Neural progenitor cell (in vitro differentiated cells): ENCODE measurements at regions not wholly inside any gene's neighbourhood (a gene's known extent, or its start where the extent isn't known, plus 50 kb on each side); places are given as distances from the start of the nearest gene placed in this dataset.
"Not testable (repeated sequence)": the region's sequence is repeated elsewhere in the genome, so short reads cannot be mapped to it uniquely, and the experiment has no call there.

ENCODE experiments used
- EZH2 ChIP-seq: fragments of 200-600 bp; sonication (generic); IDR thresholded peaks from 2 replicates; pipeline ENCODE4 v1.6.1; 2017; ENCODE audit warnings: antibody characterized with exemption, mild to moderate bottlenecking, moderate library complexity
- EZH2phosphoT487 ChIP-seq: fragments of 200-600 bp; sonication (generic); IDR thresholded peaks from 2 replicates; pipeline ENCODE4 v1.6.1; 2017; ENCODE audit warnings: antibody characterized with exemption
- TF ChIP-seq, protein P1 (sequence below): fragments of 200-600 bp; sonication (generic); IDR thresholded peaks from 2 replicates; pipeline ENCODE4 v1.5.1; 2017; ENCODE audit warnings: antibody characterized with exemption, mild to moderate bottlenecking

GRCh38 chr10:38402442-38403346, 308.6 kb downstream of the ZNF37A start:
- TF ChIP-seq, protein P1, sequence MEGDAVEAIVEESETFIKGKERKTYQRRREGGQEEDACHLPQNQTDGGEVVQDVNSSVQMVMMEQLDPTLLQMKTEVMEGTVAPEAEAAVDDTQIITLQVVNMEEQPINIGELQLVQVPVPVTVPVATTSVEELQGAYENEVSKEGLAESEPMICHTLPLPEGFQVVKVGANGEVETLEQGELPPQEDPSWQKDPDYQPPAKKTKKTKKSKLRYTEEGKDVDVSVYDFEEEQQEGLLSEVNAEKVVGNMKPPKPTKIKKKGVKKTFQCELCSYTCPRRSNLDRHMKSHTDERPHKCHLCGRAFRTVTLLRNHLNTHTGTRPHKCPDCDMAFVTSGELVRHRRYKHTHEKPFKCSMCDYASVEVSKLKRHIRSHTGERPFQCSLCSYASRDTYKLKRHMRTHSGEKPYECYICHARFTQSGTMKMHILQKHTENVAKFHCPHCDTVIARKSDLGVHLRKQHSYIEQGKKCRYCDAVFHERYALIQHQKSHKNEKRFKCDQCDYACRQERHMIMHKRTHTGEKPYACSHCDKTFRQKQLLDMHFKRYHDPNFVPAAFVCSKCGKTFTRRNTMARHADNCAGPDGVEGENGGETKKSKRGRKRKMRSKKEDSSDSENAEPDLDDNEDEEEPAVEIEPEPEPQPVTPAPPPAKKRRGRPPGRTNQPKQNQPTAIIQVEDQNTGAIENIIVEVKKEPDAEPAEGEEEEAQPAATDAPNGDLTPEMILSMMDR: not testable (repeated sequence)
- TF ChIP-seq EZH2phosphoT487, EZH2: not testable (repeated sequence)
